ENCODE measurements at regions not wholly inside any gene's neighbourhood (a gene's known extent, or its start where the extent isn't known, plus 50 kb on each side); places are given as distances from the start of the nearest gene placed in this dataset.

DNA sequence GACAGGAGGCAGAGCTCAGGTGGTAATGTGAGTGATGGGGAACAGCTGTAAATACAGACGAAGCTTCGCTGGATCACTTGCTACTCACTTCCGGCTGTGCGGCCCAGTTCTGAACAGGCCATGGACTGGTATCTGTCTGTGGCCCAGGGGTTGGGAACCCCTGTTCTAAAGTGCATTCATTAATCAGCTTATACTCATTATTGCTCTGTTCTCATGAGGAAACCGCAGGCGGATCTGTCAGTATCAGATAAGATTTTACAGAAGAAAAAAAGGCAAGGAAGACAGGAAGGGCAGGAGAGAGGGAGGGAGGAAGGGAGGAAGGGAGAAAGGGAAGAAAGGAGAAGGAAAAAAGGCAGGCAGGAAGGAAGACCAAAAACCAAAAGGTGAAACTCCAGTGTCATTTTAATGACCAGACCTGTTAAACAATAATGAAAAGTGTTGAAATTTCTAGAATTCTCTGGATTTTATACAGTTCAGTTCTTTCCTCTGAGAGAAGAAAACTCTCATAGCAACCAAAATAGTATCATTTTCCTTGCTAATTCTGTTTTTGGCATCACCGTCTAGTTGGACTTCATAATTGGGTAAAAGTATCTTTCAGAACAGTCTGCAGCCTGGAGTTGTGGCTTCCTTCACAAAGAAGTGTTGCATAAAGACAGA, 128.0 kb upstream of the PROK2 start:
- Histone ChIP-seq H3K9ac (replicated peaks; ENCODE audit: extremely low read depth, insufficient read depth, low read length) (no peak overlapping the region), H3K4me2 (ENCODE audit: insufficient read depth, low read length) (no peak overlapping the region), H2AFZ (ENCODE audit: low read depth, low read length) (no peak overlapping the region), H3K4me1 (ENCODE audit: control insufficient read depth, extremely low read depth, insufficient read depth, low read length) (no peaks in the 10 kb centered on the region), H3K36me3 (ENCODE audit: control insufficient read depth in 2 of 2, extremely low read depth in 1 of 2, insufficient read depth in 2 of 2, low read length in 2 of 2) (no peaks in the 10 kb centered on the region), H3K9me3 (replicated peaks; ENCODE audit: control insufficient read depth, insufficient read depth, low read length) (no peaks in the 10 kb centered on the region), H3K27ac (ENCODE audit: insufficient read depth, low read depth, low read length) (no peak overlapping the region), H3K79me2 (ENCODE audit: control insufficient read depth, insufficient read depth, low read length) (no peaks in the 10 kb centered on the region), H4K20me1 (replicated peaks; ENCODE audit: control insufficient read depth, extremely low read depth, insufficient read depth, low read length) (no peaks in the 10 kb centered on the region), H3K4me3 (replicated peaks in 1 of 3; ENCODE audit: insufficient read depth in 1 of 3, low read depth in 1 of 3, low read length in 3 of 3) (no peak overlapping the region), H3K27me3 (ENCODE audit: control insufficient read depth in 2 of 2, insufficient read depth in 2 of 2, low read length in 2 of 2) (no peaks in the 10 kb centered on the region), H3K9me1 (replicated peaks; ENCODE audit: control insufficient read depth, extremely low read depth, insufficient read depth, low read length) (no peaks in the 10 kb centered on the region)
- TF ChIP-seq, protein P1, sequence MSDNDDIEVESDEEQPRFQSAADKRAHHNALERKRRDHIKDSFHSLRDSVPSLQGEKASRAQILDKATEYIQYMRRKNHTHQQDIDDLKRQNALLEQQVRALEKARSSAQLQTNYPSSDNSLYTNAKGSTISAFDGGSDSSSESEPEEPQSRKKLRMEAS (IDR thresholded peaks at IDR 0.05; ENCODE audit: insufficient read depth, insufficient read length) = no peak
- TF ChIP-seq POLR2AphosphoS5 (IDR thresholded peaks at IDR 0.05; ENCODE audit: insufficient read depth, low read depth, low read length) (no peak), CTCF (IDR thresholded peaks at IDR 0.05; ENCODE audit: extremely low read depth in 1 of 2, insufficient read depth in 1 of 2, low read depth in 1 of 2, low read length in 2 of 2) (no peak), POLR2A (IDR thresholded peaks at IDR 0.05; ENCODE audit: low read depth, low read length) (no peak), GATA2 (IDR thresholded peaks at IDR 0.05; ENCODE audit: insufficient read depth, insufficient read length, low read depth, low read length) (no peak), FOS (IDR thresholded peaks at IDR 0.05; ENCODE audit: borderline replicate concordance, insufficient read depth, low read length) (no peak), MYC (IDR thresholded peaks at IDR 0.05; ENCODE audit: low read depth, low read length) (no peak), JUN (IDR thresholded peaks at IDR 0.05; ENCODE audit: borderline replicate concordance, insufficient read depth, insufficient read length, low read depth) (no peak), EZH2 (IDR thresholded peaks at IDR 0.05; ENCODE audit: borderline replicate concordance, low read depth, low read length, severe bottlenecking) (no peak)
- dilution Hi-C loops (cut with MboI; ENCODE audit: extremely low pct_ligation_motif_present, low sequenced_read_pairs) (no loop called here), intact Hi-C loops (cut with micrococcal nuclease) (no loop called here)
- ChIA-PET POLR2A (no interaction called here), CTCF (no interaction called here)
- FAIRE-seq = no peak
- BruUV-seq (replicated peaks) = no TSS peak
- DNase-seq (ENCODE audit: low read depth, low spot score) = no peak

All from endothelial cell of umbilical vein (primary cell).